Liver (tissue), 8 donors: ENCODE measurements at regions not wholly inside any gene's neighbourhood (a gene's known extent, or its start where the extent isn't known, plus 50 kb on each side); places are given as distances from the start of the nearest gene placed in this dataset.

Source experiments
- DNase-seq: peaks from one replicate; pipeline ENCODE4 v3.0.0-alpha.2; 2017; ENCODE audit warnings: low spot score
- H3K27ac ChIP-seq, 2 donors: one replicate each; pipeline ENCODE4 v1.7.0; 2013; ENCODE audit warnings: inconsistent platforms in 2 of 2, low read length in 2 of 2, control low read depth in 1 of 2, low read depth in 1 of 2, mild to moderate bottlenecking in 1 of 2
- H3K27me3 ChIP-seq, 4 donors: one replicate each; pipeline versions ENCODE4 v1.6.1 to v1.7.0; 2013; ENCODE audit warnings: low read length in 3 of 4, inconsistent platforms in 1 of 4, mild to moderate bottlenecking in 1 of 4, moderate library complexity in 1 of 4; ENCODE audit not compliant: control insufficient read depth in 4 of 4, insufficient read depth in 4 of 4
- H3K36me3 ChIP-seq, 4 donors: one replicate each; pipeline versions ENCODE4 v1.6.1 to v1.7.0; 2013; ENCODE audit warnings: low read length in 3 of 4, mild to moderate bottlenecking in 3 of 4, low read depth in 1 of 4, moderate library complexity in 1 of 4; ENCODE audit not compliant: control insufficient read depth in 4 of 4, insufficient read depth in 3 of 4
- H3K4me1 ChIP-seq, 4 donors: one replicate each; pipeline versions ENCODE4 v1.6.1 to v1.7.0; 2013; ENCODE audit warnings: low read length in 3 of 4, mild to moderate bottlenecking in 3 of 4, moderate library complexity in 1 of 4; ENCODE audit not compliant: control insufficient read depth in 4 of 4, insufficient read depth in 4 of 4
- H3K4me3 ChIP-seq, 3 donors: one replicate each; pipeline versions ENCODE4 v1.6.1 to v1.7.0; 2013; ENCODE audit warnings: low read length in 3 of 3, control low read depth in 1 of 3, low read depth in 1 of 3, mild to moderate bottlenecking in 1 of 3
- H3K9ac ChIP-seq, 2 donors: one replicate each; pipeline ENCODE4 v1.7.0; 2013; ENCODE audit warnings: low read length in 2 of 2, mild to moderate bottlenecking in 2 of 2, moderate library complexity in 2 of 2, control low read depth in 1 of 2, low read depth in 1 of 2
- H3K9me3 ChIP-seq, 4 donors: one replicate each; pipeline versions ENCODE4 v1.6.1 to v1.7.0; 2013; ENCODE audit warnings: low read length in 3 of 4; ENCODE audit not compliant: control insufficient read depth in 4 of 4
- CTCF ChIP-seq: fragments of 150-350 bp; IDR thresholded peaks from 2 replicates; pipeline ENCODE4 v1.5.1; 2017; ENCODE audit warnings: improper control_type of control experiment, low read depth, low read length; ENCODE audit not compliant: missing input control
- EGR1 ChIP-seq, 2 donors: IDR thresholded peaks; 2 replicates each; pipeline ENCODE4 v1.6.1; 2016 to 2018; ENCODE audit warnings: antibody characterized with exemption in 2 of 2, low read depth in 2 of 2
- GABPA ChIP-seq, 2 donors: IDR thresholded peaks in 1 of 2; conservative IDR thresholded peaks in 1 of 2; 2 replicates each; pipeline ENCODE4 v1.6.1; 2016; ENCODE audit warnings: antibody characterized with exemption in 2 of 2, mild to moderate bottlenecking in 1 of 2, moderate library complexity in 1 of 2
- HNF4G ChIP-seq: IDR thresholded peaks from 2 replicates; pipeline ENCODE4 v1.6.1; 2016; ENCODE audit warnings: antibody characterized with exemption
- JUND ChIP-seq, 2 donors: IDR thresholded peaks; 2 replicates each; pipeline ENCODE4 v1.6.1; 2016; ENCODE audit warnings: antibody characterized with exemption in 2 of 2
- NR2F2 ChIP-seq: IDR thresholded peaks from 2 replicates; pipeline ENCODE4 v1.6.1; 2016; ENCODE audit warnings: antibody characterized with exemption
- RAD21 ChIP-seq, 2 donors: IDR thresholded peaks; 2 replicates each; pipeline ENCODE4 v1.6.1; 2016; ENCODE audit warnings: antibody characterized with exemption in 2 of 2, mild to moderate bottlenecking in 2 of 2
- RXRA ChIP-seq, 2 donors: IDR thresholded peaks; 2 replicates each; pipeline ENCODE4 v1.6.1; 2017 to 2018; ENCODE audit warnings: antibody characterized with exemption in 2 of 2, mild to moderate bottlenecking in 1 of 2
- SP1 ChIP-seq: IDR thresholded peaks from 2 replicates; pipeline ENCODE4 v1.6.1; 2018; ENCODE audit warnings: antibody characterized with exemption, mild to moderate bottlenecking
- TAF1 ChIP-seq: conservative IDR thresholded peaks from 2 replicates; pipeline ENCODE4 v1.6.1; 2016; ENCODE audit warnings: antibody characterized with exemption, mild to moderate bottlenecking
- YY1 ChIP-seq: IDR thresholded peaks from 2 replicates; pipeline ENCODE4 v1.6.1; 2016; ENCODE audit warnings: antibody characterized with exemption, mild to moderate bottlenecking
- ZBTB33 ChIP-seq: IDR thresholded peaks from 2 replicates; pipeline ENCODE4 v1.6.1; 2016; ENCODE audit warnings: antibody characterized with exemption
- WGBS: extraction: QIAGEN DNeasy Blood & Tissue Kit; methylation state at CpG from one replicate; pipeline ENCODE4 v1.1.7; 2013; 5-methylcytosine and 5-hydroxymethylcytosine counted together
- donor health status: healthy.
- donor health status: healthy.
- donor health status: healthy.
- donor health status: healthy.
- donor health status: healthy.

GRCh38 chr18:27649621-27650020, 464.5 kb upstream of the CHST9 start (continued):
- TF ChIP-seq GABPA (IDR thresholded peaks at IDR 0.05 in 1 of 2, conservative IDR thresholded peaks at IDR 0.05 in 1 of 2) (no peak), HNF4G (no peak), ZBTB33 (no peak), RAD21 (IDR thresholded peaks at IDR 0.05) (no peak), NR2F2 (no peak), EGR1 (IDR thresholded peaks at IDR 0.05; ENCODE audit: low read depth in 2 of 2) (no peak), JUND (IDR thresholded peaks at IDR 0.05) (no peak), YY1 (no peak), RXRA (IDR thresholded peaks at IDR 0.05) (no peak)

- no peaks in the 10 kb centered on the region for H3K9me3 ChIP-seq
Measured at GRCh38 chr18:27645929-27646328, 460.8 kb upstream of the CHST9 start.

More at GRCh38 chr18:27645929-27646328, 460.8 kb upstream of the CHST9 start:
- no peaks in the 10 kb centered on the region for H3K36me3 ChIP-seq
- H3K9ac ChIP-seq, result no peak overlapping the region
- H3K27ac ChIP-seq, result no peak overlapping the region
- TF ChIP-seq JUND (IDR thresholded peaks at IDR 0.05) (no peak), SP1 (no peak), CTCF (no peak), YY1 (no peak), ZBTB33 (no peak), TAF1 (no peak)
- no peak overlapping the region for H3K4me3 ChIP-seq
- no peaks in the 10 kb centered on the region for H3K27me3 ChIP-seq
- DNase-seq, result no peak
- WGBS, result 41% methylated on average over 1 of the region's 1 CpG
- H3K4me1 ChIP-seq, result no peaks in the 10 kb centered on the region
